Transverse colon (tissue), 4 donors: ENCODE measurements at regions not wholly inside any gene's neighbourhood (a gene's known extent, or its start where the extent isn't known, plus 50 kb on each side); places are given as distances from the start of the nearest gene placed in this dataset.
"Not testable (repeated sequence)": the region's sequence is repeated elsewhere in the genome, so short reads cannot be mapped to it uniquely, and the experiment has no call there.

ENCODE experiments used
- DNase-seq: peaks from one replicate; pipeline ENCODE4 v3.0.0-alpha.2; 2019
- H3K27ac ChIP-seq, 4 donors: fragments of 200-600 bp; sonication (generic); 2 replicates each; pipeline ENCODE4 v1.5.1; 2016 to 2018; ENCODE audit warnings: inconsistent platforms in 4 of 4
- H3K27me3 ChIP-seq: fragments of 200-600 bp; sonication (generic); 2 replicates; pipeline ENCODE4 v1.5.1; 2017; ENCODE audit warnings: inconsistent platforms
- H3K36me3 ChIP-seq, 4 donors: fragments of 200-600 bp; sonication (generic); 2 replicates each; pipeline ENCODE4 v1.5.1; 2017 to 2019; ENCODE audit warnings: inconsistent platforms in 4 of 4
- H3K4me1 ChIP-seq, 4 donors: fragments of 200-600 bp; sonication (generic); 2 replicates each; pipeline ENCODE4 v1.5.1; 2017 to 2020; ENCODE audit warnings: inconsistent platforms in 4 of 4
- H3K4me3 ChIP-seq, 4 donors: fragments of 200-600 bp; sonication (generic); 1 replicate in 1 of 4; 2 replicates in 3 of 4; pipeline versions ENCODE4 v1.5.1 to v1.6.1; 2017 to 2019; ENCODE audit warnings: inconsistent platforms in 4 of 4
- H3K9me3 ChIP-seq, 2 donors: fragments of 200-600 bp; sonication (generic); 2 replicates each; pipeline ENCODE4 v1.5.1; 2017 to 2019; ENCODE audit warnings: inconsistent platforms in 2 of 2
- CTCF ChIP-seq, 5 experiments: fragments of 200-600 bp in 3 of 5; fragments of 450-650 bp in 2 of 5; sonication (generic) in 3 of 5; IDR thresholded peaks; 1 replicate in 2 of 5; 2 replicates in 3 of 5; pipeline ENCODE4 v1.5.1; 2016 to 2017; ENCODE audit warnings: antibody characterized with exemption in 5 of 5, inconsistent platforms in 3 of 5, mild to moderate bottlenecking in 2 of 5, moderate library complexity in 1 of 5
- EP300 ChIP-seq: sonication (generic); formaldehyde crosslinking; IDR thresholded peaks from one replicate; pipeline ENCODE4 v1.6.1; 2017; ENCODE audit warnings: antibody characterized with exemption, low read depth
- POLR2A ChIP-seq: fragments of 450-650 bp; IDR thresholded peaks from one replicate; pipeline ENCODE4 v1.6.1; 2016; ENCODE audit warnings: antibody characterized with exemption, mild to moderate bottlenecking, moderate library complexity
- POLR2AphosphoS5 ChIP-seq, 3 donors: sonication (generic); formaldehyde crosslinking; IDR thresholded peaks; one replicate each; pipeline ENCODE4 v1.6.1; 2016; ENCODE audit warnings: antibody characterized with exemption in 3 of 3
- WGBS, 2 donors: methylation state at CpG; one replicate each; pipeline ENCODE4 v1.1.5; 2018; ENCODE audit warnings: low coverage in 1 of 2; 5-methylcytosine and 5-hydroxymethylcytosine counted together
- in situ Hi-C, 4 donors: fragments of 200-750 bp; cut with MboI; loops; one replicate each; pipeline versions ENCODE4 v1.15.0 to v1.15.1; 2017; ENCODE audit warnings: low sequenced_read_pairs in 3 of 4, low pct_ligation_motif_present in 1 of 4, low pct_unique_long_range_greater_than_20kb in 1 of 4
- intact Hi-C: fragments of 100-400 bp; cut with DNase I; formaldehyde crosslinking; loops from one replicate; pipeline ENCODE4 v1.15.1; 2023; ENCODE audit warnings: low total_unique reads

GRCh38 chr9:25814023-25814422 lies 135.8 kb upstream of the TUSC1 start:
- no peaks in the 10 kb centered on the region for H3K27me3 ChIP-seq
- TF ChIP-seq POLR2A (no peak), EP300 (no peak), POLR2AphosphoS5 (IDR thresholded peaks at IDR 0.05) (no peak)
- H3K27ac ChIP-seq = no peak overlapping the region
- H3K9me3 ChIP-seq = no peaks in the 10 kb centered on the region
- H3K36me3 ChIP-seq = no peaks in the 10 kb centered on the region
- no peaks in the 10 kb centered on the region for H3K4me1 ChIP-seq
- DNase-seq = no peak
- H3K4me3 ChIP-seq = no peak overlapping the region
- in situ Hi-C loops (no loop called here), intact Hi-C loops (no loop called here)

- Histone ChIP-seq H3K4me1 (no peaks in the 10 kb centered on the region), H3K36me3 (no peaks in the 10 kb centered on the region), H3K27me3 (no peaks in the 10 kb centered on the region), H3K27ac (no peak overlapping the region), H3K4me3 (no peak overlapping the region), H3K9me3 (no peaks in the 10 kb centered on the region)
- intact Hi-C loops = no loop called here
- 50 to 55% methylated on average over 2 of the region's 2 CpGs for WGBS, 2 donors
- DNase-seq = no peak
- no peak for TF ChIP-seq POLR2AphosphoS5 (IDR thresholded peaks at IDR 0.05)
- no peak for TF ChIP-seq CTCF (IDR thresholded peaks at IDR 0.05)
- no peak for TF ChIP-seq EP300
- TF ChIP-seq POLR2A = no peak
- in situ Hi-C loops = no loop called here
Observed at GRCh38 chr9:25813478-25813877, 135.2 kb upstream of the TUSC1 start.

GRCh38 chr9:25808554-25808953 lies 130.3 kb upstream of the TUSC1 start:
- intact Hi-C loops = no loop called here
- no peak overlapping the region for H3K27ac ChIP-seq
- WGBS, 2 donors = 57 to 59% methylated on average over 1 of the region's 1 CpG
- no peak for TF ChIP-seq POLR2A
- TF ChIP-seq EP300 = no peak
- no peak for TF ChIP-seq CTCF (IDR thresholded peaks at IDR 0.05)
- no peak for TF ChIP-seq POLR2AphosphoS5 (IDR thresholded peaks at IDR 0.05)
- no peak for DNase-seq
- no peak overlapping the region for H3K4me3 ChIP-seq
- in situ Hi-C loops = no loop called here
- no peaks in the 10 kb centered on the region for H3K9me3 ChIP-seq
- no peaks in the 10 kb centered on the region for H3K4me1 ChIP-seq
- H3K36me3 ChIP-seq = no peaks in the 10 kb centered on the region
- H3K27me3 ChIP-seq = no peaks in the 10 kb centered on the region

DNA sequence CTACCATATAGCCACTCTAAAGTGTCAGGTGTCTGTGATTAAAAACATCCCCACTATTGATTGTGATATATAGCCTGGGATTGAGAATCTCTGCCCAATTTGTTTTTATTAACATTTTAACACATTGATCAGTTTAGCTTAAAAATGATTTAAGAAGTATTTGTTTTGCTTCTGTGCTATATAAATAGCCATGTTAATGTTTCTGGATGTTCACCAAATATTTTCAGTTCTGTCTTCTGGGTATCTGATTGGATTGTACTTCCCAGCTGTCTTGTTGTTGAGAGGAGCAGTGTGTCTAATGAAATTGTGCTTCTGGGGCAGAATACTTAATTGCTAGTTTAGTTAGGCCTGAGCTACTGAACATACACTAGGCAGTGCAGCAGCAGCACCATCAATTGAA lies 126.6 kb upstream of the TUSC1 start:
- TF ChIP-seq POLR2A = no peak
- no peaks in the 10 kb centered on the region for H3K9me3 ChIP-seq
- H3K36me3 ChIP-seq = no peaks in the 10 kb centered on the region
- in situ Hi-C loops (no loop called here), intact Hi-C loops (no loop called here)
- H3K27ac ChIP-seq = no peak overlapping the region
- no peak overlapping the region for H3K4me3 ChIP-seq
- H3K4me1 ChIP-seq = no peaks in the 10 kb centered on the region
- DNase-seq = no peak
- no peaks in the 10 kb centered on the region for H3K27me3 ChIP-seq

- in situ Hi-C loops, intact Hi-C loops, DNase-seq, H3K4me1 ChIP-seq, H3K4me3 ChIP-seq, H3K27me3 ChIP-seq, H3K36me3 ChIP-seq, H3K9me3 ChIP-seq, H3K27ac ChIP-seq: not testable (repeated sequence)
- WGBS, 2 donors = 87 to 100% methylated on average over 2 to 3 of the region's 3 CpGs
Observed at GRCh38 chr9:25801989-25802388, 123.7 kb upstream of the TUSC1 start.

DNA sequence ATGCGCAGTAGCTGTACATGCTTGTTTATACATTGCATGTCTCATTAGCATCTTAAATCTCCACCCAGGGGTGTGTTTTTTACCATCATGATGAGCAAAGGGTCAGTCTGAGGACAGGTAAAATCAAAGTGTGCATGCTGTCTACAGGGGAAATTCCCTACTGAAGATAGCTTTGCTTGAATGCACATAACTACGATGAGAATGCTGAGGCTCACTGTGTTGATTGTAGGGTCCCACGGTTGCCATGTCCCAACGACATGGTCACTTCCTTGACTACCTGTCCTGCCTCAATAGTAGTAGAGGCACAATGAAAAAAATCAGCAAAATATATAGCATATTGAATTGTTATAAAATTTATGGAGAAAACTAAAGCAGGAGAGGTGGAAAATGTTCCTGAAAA lies 95.6 kb upstream of the TUSC1 start:
- no peak for TF ChIP-seq EP300
- TF ChIP-seq CTCF (IDR thresholded peaks at IDR 0.05) = no peak
- TF ChIP-seq POLR2AphosphoS5 (IDR thresholded peaks at IDR 0.05) = no peak
- no peak for TF ChIP-seq POLR2A
- DNase-seq = no peak
- Histone ChIP-seq H3K9me3 (no peaks in the 10 kb centered on the region), H3K4me3 (no peak overlapping the region), H3K36me3 (no peaks in the 10 kb centered on the region), H3K4me1 (no peaks in the 10 kb centered on the region), H3K27me3 (no peaks in the 10 kb centered on the region), H3K27ac (no peak overlapping the region)
- WGBS, 2 donors = 85 to 100% methylated on average over 2 to 4 of the region's 4 CpGs
- in situ Hi-C loops (no loop called here), intact Hi-C loops (no loop called here)
